ENCODE measurements at regions not wholly inside any gene's neighbourhood (a gene's known extent, or its start where the extent isn't known, plus 50 kb on each side); places are given as distances from the start of the nearest gene placed in this dataset.

DNA sequence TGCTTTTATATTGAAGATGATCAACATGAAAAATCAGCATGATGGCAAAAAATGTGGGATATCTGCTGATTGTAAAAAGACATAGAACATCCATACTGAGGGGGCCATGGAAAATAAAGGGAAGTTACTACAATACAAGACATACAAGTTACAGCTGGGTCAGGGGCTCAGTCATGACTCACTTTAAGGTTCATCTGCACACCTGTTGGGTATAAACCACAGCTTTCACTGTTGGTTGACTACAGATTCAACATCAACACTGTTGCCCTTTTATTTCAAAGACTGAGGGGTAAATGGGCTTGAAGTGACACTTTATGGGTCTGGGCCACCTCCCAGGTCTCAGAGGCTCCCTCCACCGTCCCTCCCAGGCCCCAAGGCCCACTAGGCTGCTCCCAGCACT, 98.1 kb upstream of the IRS2 start:
- no peaks in the 10 kb centered on the region for H3K4me1 Mint-ChIP-seq
- no peak overlapping the region for H3K27ac Mint-ChIP-seq
- H3K36me3 Mint-ChIP-seq (ENCODE audit: low read depth): no peaks in the 10 kb centered on the region
- TF ChIP-seq CTCF (IDR thresholded peaks at IDR 0.05; ENCODE audit: unreplicated experiment in 3 of 3): no peak
- H3K4me3 Mint-ChIP-seq: no peak overlapping the region
- H3K9me3 Mint-ChIP-seq: peaks cover 6% of the 10 kb centered on the region
- H3K27me3 Mint-ChIP-seq (ENCODE audit: low read depth): no peaks in the 10 kb centered on the region

DNA sequence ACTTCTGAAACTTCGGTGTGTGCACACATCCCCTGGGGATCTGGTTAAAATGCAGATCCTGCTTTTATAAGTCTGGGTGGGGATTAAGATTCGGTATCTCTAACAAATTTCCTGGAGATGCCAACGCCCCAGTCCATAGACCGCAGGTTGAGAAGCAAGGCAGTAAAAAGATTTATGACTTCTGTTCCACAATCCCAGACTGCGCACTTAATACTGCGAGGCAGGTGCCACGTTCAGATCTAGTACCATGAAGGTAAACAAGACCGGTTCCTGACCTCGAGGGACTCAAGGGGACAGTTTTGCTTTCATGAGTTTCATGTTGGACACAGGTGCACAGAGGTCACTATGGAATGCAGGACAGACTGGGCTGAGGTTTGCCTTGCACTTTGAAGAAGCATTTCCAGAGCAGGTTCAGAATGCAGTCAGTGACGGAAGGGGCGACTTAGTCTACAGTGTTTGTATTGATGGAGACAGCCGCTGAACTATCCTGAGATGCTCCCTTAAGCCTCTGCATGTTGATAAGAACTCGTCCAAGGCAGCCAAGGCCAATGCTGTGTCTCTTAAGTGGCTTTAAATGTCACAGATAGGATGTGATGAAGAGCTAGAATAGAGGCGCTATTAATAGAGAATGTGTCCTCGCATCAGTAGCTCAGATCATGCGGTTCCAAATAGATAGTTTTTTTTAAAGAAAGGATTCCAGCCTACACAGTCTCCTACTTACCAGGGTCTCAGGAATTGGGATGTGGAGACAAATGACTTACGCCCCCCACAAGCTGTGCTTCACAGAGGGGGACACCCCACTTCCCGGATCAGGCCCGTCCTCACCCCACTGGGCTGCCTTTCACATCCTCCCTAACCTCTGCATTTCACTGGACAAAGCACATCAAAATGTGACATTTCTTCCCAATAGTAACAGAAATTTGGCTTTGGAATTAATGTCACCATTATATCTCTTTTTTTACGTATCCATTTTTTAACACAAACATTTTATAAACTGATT, 97.1 kb upstream of the IRS2 start:
- Mint-ChIP-seq H3K27ac (no peak overlapping the region), H3K9me3 (peaks cover 3% of the 10 kb centered on the region), H3K36me3 (ENCODE audit: low read depth) (no peaks in the 10 kb centered on the region), H3K27me3 (ENCODE audit: low read depth) (no peaks in the 10 kb centered on the region), H3K4me3 (no peak overlapping the region), H3K4me1 (no peaks in the 10 kb centered on the region)
- no peak for TF ChIP-seq CTCF (IDR thresholded peaks at IDR 0.05; ENCODE audit: unreplicated experiment in 3 of 3)

- no peaks in the 10 kb centered on the region for H3K9me3 Mint-ChIP-seq
- no peaks in the 10 kb centered on the region for H3K4me1 Mint-ChIP-seq
- no peak overlapping the region for H3K27ac Mint-ChIP-seq
- TF ChIP-seq CTCF (IDR thresholded peaks at IDR 0.05; ENCODE audit: unreplicated experiment in 3 of 3): no peak
- H3K36me3 Mint-ChIP-seq (ENCODE audit: low read depth): no peaks in the 10 kb centered on the region
- no peak overlapping the region for H3K4me3 Mint-ChIP-seq
- no peaks in the 10 kb centered on the region for H3K27me3 Mint-ChIP-seq (ENCODE audit: low read depth)
Observed at GRCh38 chr13:109881961-109882558, 95.7 kb upstream of the IRS2 start.

DNA sequence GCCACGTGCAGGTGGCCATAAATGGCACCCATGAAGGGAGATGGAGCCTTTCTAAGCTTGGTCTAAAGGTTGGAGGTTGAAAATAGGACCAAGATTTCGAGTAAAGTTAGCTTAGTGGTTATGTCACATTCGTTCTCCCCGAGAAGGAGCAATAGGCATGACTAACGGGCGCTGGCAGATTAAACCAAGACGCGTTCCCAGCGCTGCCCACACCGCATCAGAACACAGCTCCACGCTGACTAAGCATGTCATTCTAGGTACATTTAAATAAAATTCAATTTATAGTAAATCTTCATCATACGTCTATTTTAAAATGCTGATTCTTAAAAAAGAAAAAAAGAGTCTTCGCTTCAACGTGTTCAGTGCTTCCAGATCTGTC, 95.0 kb upstream of the IRS2 start:
- H3K4me3 Mint-ChIP-seq: no peak overlapping the region
- H3K9me3 Mint-ChIP-seq: no peaks in the 10 kb centered on the region
- TF ChIP-seq CTCF (IDR thresholded peaks at IDR 0.05; ENCODE audit: unreplicated experiment in 3 of 3): no peak
- H3K27ac Mint-ChIP-seq: no peak overlapping the region
- H3K36me3 Mint-ChIP-seq (ENCODE audit: low read depth): no peaks in the 10 kb centered on the region
- H3K4me1 Mint-ChIP-seq: no peaks in the 10 kb centered on the region
- H3K27me3 Mint-ChIP-seq (ENCODE audit: low read depth): no peaks in the 10 kb centered on the region

GRCh38 chr13:109880371-109881346, 94.3 kb upstream of the IRS2 start:
- Mint-ChIP-seq H3K4me3 (no peak overlapping the region), H3K27ac (no peak overlapping the region), H3K9me3 (no peaks in the 10 kb centered on the region), H3K4me1 (no peaks in the 10 kb centered on the region), H3K36me3 (ENCODE audit: low read depth) (no peaks in the 10 kb centered on the region), H3K27me3 (ENCODE audit: low read depth) (no peaks in the 10 kb centered on the region)
- TF ChIP-seq CTCF (IDR thresholded peaks at IDR 0.05; ENCODE audit: unreplicated experiment in 3 of 3): no peak

Measured in nephron (organoid).